ENCODE measurements at regions not wholly inside any gene's neighbourhood (a gene's known extent, or its start where the extent isn't known, plus 50 kb on each side); places are given as distances from the start of the nearest gene placed in this dataset.
A peak's percentile ranks its signal among the peaks of the same experiment; 100 is the strongest.

DNA sequence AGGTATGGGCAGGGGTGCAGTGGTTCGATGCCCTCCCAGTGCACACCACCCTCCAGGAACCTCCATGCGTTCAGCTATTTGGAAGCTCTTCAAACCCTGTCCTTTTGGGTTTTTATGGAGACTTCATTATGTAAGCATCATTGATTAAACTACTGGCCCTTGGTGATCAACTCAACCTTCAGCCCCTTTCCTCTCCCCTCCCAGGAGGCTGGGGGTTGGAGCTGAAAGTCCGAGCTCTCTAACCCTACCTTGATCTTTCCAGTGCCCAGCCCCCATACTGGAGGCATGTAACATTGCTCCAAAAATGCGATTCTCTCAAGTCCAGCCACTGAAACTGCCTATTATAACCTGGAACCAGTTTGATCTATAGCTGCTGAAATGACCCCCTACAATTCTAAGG lies 188.1 kb downstream of the IPO8 start:
- no peak for DNase-seq (ENCODE audit: low read depth)

DNA sequence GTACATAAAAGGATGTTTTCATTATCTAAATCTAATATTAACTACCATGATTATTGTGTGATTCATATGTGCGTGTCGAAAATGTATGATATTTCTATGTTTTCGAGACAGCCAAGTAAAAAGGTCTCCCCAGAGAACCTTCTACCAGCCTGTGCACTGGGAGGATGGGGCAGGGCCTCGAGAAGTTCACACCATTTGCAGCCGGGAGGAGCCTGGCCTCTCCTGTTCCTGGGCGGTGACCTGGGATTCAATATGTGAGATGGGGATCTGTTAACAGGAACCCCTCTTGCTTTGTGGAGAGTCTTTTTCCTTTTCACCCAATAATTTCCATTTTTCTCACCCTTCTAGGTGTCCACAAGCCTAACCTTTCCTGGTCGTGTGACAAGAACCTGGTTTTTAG lies 189.3 kb downstream of the IPO8 start:
- DNase-seq (ENCODE audit: low read depth): no peak

DNA sequence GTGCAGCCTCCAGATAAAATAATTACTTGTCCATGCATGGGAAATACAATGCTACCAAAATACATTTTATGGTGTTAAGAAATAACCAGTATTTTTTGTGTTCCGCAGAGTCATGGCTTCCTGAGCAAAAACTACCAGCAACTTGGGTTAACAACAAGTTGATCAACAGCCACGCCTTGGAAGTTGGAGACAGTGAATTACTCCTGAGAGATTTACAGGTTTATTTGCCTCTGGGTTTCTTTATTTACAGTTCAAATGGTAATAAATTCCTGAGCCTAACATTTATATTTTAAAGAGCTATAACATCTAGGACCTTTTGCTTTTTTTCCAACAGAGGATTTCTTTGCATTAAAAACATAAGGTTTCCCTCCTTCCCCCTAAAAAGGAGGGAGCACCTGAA lies 194.0 kb downstream of the IPO8 start:
- no peak for DNase-seq (ENCODE audit: low read depth)

- DNase-seq (ENCODE audit: low read depth): no peak
Observed at GRCh38 chr12:30500532-30500931, 195.1 kb downstream of the IPO8 start.

GRCh38 chr12:30485230-30485890 lies 210.3 kb downstream of the IPO8 start:
- no peak for DNase-seq (ENCODE audit: low read depth)

GRCh38 chr12:30484658-30485057 lies 211.0 kb downstream of the IPO8 start:
- DNase-seq (ENCODE audit: low read depth): no peak

- DNase-seq (ENCODE audit: low read depth): no peak
Observed at GRCh38 chr12:30482650-30483049, 213.0 kb downstream of the IPO8 start.

GRCh38 chr12:30473274-30473673 lies 222.4 kb downstream of the IPO8 start:
- DNase-seq (ENCODE audit: low read depth): no peak

DNA sequence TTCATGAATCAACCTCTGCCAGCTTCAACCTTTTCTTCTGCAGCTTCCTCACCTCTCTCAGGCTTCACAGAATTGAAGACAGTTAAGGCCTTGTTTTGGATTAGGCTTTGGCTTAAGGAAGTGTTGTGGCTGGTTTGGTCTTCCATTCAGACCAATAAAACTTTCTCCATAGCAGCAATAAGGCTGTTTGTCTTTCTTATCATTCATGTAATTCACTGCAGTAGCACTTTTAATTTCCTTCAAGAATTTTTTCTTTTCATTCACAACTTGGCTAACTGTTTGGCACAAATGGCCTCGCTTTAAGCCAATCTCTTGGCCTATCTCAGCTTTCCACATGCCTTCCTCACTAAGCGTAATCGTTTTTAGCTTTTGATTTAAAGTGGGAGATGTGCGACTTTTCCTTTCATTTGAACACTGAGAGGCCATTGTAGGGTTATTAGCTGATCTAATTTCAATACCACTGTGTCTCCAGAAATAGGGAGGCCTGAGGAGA lies 229.5 kb downstream of the IPO8 start:
- DNase-seq (ENCODE audit: low read depth): no peak

GRCh38 chr12:30463636-30464035 lies 232.0 kb downstream of the IPO8 start:
- DNase-seq (ENCODE audit: low read depth): no peak

DNA sequence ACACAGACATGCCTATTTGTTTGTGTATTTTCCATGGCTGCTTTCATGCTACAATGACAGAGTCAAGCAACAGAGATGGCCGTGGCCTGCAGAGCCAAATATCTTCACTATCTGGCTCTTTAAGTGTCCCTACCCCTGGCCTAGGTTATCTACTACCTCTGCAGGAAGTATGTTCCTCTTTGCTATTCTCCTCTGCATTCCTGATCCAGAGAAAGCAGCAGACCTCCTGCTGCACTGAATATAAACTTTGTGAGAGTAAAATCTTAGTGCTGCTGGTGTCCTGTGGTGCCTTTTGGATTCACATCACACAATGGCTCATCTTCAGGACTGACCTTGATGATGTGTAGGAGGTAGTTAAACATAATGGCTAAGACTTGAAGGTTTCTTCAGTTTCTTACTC lies 233.4 kb downstream of the IPO8 start:
- DNase-seq (ENCODE audit: low read depth): no peak

DNA sequence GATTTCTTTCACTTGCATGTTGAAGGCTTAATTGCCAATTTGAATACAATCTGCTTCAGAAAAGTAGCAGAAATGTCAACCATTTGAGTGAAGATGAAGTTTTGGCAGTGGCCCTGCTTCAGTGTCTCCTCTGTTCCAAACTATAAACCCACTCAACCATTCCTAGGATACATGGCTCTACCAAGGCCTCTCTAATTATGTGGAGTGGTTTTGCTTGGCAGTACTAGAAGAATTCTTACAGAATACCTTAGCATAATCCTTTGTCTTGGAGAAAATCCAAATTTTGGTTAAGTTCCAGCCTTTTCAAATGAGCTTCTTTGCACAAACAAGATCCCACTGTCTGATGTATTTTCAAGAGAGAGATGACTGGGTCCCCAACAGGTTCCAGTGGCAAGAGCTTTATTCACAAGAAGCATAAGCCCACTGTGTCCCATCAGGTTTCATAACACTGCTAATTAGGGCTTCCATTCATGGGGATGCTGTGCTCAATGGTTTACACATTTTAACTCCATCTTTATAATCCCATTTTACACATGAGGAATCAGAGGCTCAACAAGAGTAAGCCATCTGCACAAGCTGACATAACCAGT lies 234.5 kb downstream of the IPO8 start:
- no peak for DNase-seq (ENCODE audit: low read depth)

DNA sequence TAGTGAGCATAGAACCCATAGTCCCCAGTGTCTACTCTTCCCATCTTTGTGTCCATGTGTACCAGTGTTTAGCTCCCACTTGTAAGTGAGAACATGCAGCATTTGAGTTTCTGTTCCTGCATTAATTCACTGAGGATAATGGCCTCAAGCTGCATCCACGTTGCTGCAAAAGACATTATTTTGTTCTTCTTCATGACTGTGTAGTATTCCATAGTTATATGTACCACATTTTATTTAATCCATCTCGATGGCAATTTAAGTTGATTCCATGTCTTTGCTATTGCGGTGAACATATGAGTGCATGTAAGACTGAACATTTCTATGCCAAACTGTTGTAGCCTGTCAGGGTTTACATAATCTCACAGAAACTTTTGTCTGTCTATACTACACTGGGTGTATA lies 237.2 kb downstream of the IPO8 start:
- DNase-seq (ENCODE audit: low read depth): no peak

GRCh38 chr12:30457621-30458289 lies 237.9 kb downstream of the IPO8 start:
- peak; percentile 83 for DNase-seq (ENCODE audit: low read depth)

- DNase-seq (ENCODE audit: low read depth): peak; percentile 14
Observed at GRCh38 chr12:30450872-30451271, 244.8 kb downstream of the IPO8 start.

GRCh38 chr12:30450226-30450625 lies 245.4 kb downstream of the IPO8 start:
- no peak for DNase-seq (ENCODE audit: low read depth)

GRCh38 chr12:30448038-30448437 lies 247.6 kb downstream of the IPO8 start:
- DNase-seq (ENCODE audit: low read depth): no peak

DNA sequence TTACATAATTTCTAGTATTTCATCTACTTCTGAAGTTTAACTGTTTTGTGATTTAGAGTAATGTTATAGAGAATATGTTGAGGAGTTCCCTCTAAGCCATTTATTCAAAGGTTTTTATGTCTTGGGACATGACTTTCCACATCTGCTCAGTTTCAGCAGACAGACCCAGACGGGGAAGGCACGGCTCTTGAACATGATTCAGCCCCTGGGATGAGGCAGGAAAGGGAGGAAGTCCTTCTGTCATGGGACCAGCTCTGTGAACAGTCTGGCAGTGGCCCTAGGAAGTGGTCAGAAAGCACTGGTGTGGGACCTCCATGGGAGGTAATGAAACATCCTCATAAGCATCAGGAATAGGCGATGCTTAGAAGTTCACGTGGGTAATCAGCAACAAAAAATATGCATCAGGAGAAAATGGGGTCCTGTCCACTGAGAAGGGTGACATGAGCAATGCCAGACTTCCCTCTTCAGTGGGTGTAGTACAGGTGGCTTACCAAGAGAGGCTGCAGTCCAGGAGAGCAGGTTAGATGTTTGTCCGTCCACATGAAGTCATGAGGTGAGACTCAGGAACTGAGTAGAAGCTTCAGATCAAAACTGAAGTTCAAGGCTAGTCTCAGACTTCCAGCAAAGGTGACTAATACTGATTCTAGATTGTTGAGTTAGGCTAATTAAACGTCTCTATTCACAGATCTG lies 248.5 kb downstream of the IPO8 start:
- DNase-seq (ENCODE audit: low read depth): no peak

GRCh38 chr12:30442461-30442860 lies 253.2 kb downstream of the IPO8 start:
- DNase-seq (ENCODE audit: low read depth): no peak

GRCh38 chr12:30440826-30441602 lies 254.7 kb downstream of the IPO8 start:
- no peak for DNase-seq (ENCODE audit: low read depth)

DNA sequence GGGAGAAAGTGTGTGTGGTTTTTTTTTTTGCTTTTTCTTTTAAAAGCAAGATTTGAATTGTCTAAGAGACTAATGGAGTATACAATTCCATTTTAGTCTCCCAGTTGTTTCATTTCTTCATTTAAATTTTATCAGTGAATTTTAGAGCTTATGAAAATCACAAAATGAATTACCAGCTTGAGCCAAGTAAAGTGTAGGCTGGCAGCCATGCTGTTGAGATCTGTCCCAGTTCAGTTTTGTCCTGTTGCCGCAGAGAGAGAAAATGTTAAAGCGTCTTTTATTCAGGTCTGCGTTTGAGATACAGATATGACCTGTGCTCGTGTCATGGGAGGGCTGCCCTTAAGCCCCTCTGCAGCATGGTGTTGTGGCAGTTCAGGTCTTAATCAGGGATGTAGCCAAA lies 256.5 kb downstream of the IPO8 start:
- no peak for DNase-seq (ENCODE audit: low read depth)

DNA sequence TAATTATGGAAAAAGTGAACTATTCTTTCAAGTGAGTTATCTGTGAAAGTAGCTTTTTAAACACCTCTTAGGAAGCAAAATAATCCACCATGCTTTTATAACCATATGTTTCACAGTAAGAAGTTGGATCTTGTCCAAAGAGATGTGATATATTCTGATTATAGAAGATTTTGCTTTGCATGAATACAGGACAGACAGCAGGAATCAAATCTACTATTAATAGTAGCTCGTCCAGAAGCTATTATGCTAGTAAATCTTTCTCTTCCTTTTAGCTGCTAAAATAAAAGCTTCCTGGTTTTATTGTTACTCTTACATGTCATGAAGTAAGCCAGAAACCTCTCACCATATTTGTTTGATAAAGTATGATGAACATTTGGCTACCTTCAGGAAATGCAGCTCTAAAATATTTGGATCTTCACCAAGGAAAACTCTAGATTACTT lies 257.0 kb downstream of the IPO8 start:
- no peak for DNase-seq (ENCODE audit: low read depth)

All from HS-27A (cell line).